Hippocampal formation (tissue), 2 donors: ENCODE measurements at regions not wholly inside any gene's neighbourhood (a gene's known extent, or its start where the extent isn't known, plus 50 kb on each side); places are given as distances from the start of the nearest gene placed in this dataset.
"Not testable (repeated sequence)": the region's sequence is repeated elsewhere in the genome, so short reads cannot be mapped to it uniquely, and the experiment has no call there.

Experiments
- DNase-seq, 2 donors: peaks; one replicate each; lab custom pipeline; 2025; lab: John Stamatoyannopoulos, UW

DNA sequence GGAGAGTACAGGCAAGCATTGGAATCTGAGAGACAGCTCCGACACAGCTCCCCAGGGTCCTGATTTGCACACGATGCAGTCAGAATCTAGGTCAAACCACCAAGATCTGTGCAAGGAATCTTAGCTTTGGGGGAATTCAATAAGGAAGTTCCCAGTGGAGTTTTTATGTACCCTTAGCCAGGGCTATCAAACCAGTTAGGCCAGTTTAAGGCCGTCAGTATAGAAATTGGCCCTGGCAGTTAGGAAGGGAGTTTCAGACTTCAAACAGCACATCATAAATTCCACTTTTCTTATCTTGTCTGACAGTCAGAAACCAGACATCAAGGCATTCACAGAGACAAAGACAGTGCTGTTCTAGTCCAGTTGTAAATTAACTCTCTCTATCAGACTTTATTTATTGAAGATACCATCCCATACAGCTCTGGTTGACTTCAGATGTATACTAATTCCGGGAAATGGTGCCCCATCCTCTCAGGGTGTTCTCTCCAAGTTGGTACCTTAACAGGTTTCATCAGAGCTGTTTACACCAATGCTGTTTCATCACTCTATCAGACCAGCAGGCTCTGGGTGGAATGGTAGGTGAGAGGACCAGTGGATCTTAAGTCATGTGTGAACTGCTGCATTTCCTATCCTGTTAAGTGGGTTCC lies 157.5 kb upstream of the ATF7IP start:
- DNase-seq, result no peak

DNA sequence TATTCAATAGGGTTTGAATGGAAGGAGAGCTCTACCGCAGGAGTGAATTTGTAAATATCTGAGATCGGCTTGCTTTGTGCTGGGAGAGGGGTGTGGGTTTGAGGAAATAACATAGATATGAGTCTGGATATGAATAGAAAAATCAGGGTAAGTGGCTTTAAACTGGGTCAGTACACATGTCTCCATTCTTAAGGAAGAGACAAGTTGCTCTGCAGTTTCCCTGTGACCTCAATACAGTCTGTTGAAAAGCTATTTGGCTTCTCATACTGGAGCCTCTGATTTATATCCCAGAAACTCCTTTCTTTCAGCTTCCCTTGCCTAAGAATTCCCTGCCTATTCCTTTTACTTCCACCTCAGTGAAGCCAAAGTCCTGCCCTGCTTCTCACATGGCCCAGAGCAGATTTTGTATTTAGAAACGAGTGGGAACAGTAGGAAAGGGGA lies 153.5 kb upstream of the ATF7IP start:
- DNase-seq, result peak in 1 of 2 donors; percentile 7

DNA sequence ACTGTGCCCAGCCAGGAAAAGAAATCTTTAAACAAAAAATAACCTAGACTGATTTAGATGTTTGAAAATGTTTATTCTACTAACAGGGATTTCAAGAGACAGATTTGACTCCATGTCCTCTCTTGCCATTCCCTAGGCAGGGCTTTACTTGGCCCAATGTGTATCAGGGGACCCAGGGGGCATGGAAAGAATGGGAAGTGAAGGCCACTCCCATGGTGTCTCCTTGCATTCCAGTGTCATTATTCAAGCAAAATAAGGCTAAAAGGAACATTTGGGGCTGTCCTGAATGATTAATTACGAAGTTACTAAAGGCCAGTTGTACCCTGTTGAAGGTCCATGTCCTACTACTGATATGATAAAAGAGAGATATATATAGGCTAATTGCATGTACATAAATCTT lies 151.9 kb upstream of the ATF7IP start:
- no peak for DNase-seq

DNA sequence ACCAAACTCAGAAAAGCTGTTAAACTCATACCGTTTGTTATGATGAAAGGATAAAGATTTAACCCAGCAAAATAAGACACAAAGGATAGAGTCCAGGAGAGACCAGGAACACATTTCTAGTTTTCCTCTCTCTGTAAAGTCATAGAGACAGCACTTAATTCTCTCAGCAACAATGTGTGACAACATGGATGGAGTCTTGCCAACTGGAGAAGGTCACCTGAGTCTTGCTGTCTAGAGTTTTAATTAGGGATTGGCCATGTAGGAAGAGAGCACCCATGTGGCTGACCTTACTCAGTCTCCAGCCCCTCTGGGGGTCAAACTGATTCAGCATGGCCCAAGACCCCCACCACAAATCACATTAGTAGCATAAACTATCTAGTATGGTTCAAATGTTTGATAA lies 151.0 kb upstream of the ATF7IP start:
- DNase-seq, result no peak

DNA sequence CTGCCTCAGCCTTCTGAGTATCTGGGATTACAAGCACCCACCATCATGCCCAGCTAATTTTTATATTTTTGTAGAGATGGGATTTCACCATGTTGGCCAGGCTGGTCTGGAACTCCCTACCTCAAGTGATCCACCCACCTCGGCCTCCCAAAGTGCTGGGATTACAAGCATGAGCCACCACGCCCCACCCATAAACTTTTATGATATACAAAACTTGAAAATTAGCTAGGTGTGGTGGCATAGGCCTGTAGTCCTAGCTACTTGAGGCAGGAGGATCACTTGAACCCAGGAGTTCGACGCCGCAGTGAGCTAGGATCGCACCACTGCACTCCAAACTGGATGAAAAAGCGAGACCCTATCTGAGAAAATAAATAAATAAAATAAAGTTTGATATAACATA lies 149.5 kb upstream of the ATF7IP start:
- not testable (repeated sequence) for DNase-seq

DNA sequence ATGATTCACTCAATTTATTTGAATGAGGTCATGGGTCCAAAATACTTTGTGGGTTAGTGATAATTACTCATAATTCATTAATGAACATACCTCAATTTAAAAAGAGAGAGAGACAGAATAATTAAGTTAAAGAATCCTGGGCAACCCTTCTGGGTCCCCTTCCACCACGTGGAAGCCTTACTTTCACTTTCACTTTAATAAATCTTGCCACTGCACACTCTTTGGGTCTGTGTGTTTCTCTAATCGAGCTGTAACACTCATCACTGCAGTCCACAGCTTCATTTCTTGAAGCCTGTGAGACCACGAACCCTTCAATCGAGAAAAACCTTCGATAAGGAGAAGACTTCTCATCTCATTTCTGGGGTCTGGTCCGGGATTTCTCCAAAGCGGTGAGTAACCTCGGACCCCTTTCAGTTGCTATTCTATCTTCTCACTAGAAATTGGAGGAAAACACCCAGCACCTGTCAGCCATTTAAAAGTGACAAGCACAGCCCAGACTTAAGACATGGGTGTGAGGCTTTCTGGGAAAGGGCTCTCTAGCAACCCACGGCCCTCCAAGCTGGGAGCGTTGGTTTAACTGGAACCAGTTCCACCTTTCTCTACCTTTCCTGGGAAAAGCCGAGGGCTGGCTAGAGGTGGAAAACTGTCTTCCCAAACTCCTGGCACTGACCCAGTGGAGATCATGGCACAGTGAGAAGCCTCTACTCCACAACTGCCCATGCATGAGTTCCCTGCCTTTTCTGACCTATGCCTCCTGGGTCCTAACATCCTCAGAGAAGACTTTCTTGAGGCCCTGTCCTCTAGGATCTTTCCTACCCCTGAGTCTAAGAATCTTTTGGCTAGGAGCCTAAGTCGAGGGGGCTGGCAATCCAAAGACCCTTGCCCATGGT lies 148.8 kb upstream of the ATF7IP start:
- DNase-seq, result no peak

DNA sequence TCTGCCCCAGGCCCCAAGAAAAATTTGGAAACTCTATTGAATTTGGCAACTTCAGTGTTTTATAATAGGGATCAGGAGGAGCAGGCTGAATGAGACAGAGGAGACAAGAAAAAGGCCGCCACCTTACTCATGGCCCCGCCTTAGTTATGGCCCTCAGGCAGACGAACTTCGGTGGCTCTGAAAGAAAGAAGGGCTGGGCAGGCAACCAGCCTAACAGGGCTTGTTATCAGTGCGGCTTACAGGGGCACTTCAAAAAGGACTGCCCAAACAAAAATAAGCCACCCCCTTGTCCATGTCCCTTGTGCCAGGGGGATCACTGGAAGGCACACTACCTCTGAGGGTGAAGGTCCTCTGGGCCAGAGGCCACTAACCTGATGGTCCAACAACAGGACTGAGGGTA lies 146.3 kb upstream of the ATF7IP start:
- DNase-seq, result no peak

DNA sequence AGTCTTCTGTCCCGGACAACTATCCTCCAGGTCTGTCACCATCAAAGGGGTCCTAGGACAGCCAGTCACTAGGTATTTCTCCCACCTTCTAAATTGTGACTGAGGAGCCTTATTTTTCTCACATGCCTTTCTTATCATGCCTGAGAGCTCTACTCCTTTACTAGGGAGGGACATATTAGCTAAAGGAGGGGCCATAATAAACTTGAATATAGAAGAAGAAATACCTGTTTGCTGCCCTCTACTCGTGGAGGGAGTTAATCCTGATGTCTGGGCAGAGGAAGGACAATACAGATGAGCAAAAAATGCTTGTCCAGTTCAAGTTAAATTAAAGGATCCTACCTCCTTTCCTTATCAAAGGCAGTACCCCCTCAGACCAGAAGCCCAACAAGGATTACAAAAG lies 145.8 kb upstream of the ATF7IP start:
- not testable (repeated sequence) for DNase-seq

DNA sequence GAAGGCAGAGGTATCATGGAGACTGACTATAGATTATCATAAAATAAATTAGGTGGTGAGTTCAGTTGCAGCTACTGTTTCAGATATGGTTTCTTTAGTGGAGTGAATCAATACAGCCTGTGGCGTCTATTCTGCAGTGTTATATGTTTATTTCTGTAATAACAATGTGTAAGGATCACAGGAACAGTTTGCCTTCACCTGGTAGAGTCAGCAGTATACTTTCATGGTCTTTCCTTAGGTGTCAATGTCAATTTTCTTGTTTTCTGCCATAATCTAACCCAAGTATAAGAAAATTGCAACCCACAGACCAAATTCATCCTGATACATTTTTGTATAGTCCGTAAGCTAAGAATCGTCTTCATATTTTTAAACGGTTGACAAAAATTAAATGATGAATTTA lies 140.4 kb upstream of the ATF7IP start:
- no peak for DNase-seq

DNA sequence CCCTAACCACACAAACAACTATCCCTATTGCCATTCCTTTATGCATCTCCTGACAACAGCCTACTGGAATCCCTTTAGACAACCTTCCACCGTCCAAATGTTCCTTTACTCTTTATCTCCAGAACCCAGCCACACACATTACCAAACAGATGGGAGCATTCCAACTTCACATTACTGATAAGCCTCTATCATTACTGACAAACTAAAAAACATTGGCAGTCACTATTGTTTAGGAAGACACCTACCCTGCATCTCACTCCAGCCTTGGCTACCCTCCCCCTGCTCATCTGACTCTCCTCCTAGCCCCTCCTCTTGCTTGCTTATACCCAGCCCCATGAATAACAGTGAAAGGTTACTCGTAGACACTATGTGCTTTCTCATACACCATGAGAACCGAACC lies 130.3 kb upstream of the ATF7IP start:
- not testable (repeated sequence) for DNase-seq

DNA sequence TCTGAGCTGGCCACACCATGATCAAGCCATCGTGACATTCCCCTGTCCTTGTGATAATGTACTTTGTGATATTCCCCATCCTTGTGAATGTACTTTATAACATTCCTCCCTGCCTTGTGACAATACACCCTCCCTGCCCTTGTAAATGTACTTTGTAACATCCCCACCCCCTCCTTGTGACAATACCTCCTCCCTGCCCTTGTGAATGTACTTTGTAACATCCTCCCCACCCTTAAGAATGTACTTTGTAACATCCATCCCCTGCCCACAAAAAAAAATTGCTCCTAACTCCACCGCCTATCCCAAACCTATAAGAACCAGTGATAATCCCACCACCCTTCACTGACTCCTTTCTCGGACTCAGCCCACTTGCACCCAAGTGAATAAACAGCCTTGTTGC lies 128.8 kb upstream of the ATF7IP start:
- not testable (repeated sequence) for DNase-seq

DNA sequence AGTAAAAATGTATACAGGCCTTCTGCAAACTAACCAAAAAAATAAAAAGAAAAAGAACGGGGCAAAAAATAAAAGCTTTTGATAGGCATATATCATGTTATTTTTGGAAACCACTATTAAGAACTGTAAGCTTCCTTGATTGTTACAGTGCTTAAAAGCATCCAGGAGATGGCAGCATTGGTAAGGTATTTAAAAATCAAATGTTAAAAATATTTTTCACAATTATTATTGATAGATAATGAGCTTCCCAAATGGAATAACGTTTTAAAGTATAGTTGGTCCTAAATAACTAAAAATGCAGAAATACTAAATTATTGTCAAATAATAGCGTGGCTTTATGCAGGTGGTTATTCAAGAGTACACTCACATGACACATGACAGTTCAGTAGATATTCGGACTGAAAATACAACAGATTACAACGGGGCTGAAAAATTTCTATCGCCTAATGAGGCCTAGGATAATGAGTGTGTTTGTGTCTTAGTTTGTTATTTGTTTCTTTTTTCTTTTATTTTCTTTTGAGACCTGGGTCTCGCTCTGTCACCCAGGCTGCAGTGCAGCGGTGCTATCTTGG lies 127.2 kb upstream of the ATF7IP start:
- peak in 1 of 2 donors; percentile 52 for DNase-seq

DNA sequence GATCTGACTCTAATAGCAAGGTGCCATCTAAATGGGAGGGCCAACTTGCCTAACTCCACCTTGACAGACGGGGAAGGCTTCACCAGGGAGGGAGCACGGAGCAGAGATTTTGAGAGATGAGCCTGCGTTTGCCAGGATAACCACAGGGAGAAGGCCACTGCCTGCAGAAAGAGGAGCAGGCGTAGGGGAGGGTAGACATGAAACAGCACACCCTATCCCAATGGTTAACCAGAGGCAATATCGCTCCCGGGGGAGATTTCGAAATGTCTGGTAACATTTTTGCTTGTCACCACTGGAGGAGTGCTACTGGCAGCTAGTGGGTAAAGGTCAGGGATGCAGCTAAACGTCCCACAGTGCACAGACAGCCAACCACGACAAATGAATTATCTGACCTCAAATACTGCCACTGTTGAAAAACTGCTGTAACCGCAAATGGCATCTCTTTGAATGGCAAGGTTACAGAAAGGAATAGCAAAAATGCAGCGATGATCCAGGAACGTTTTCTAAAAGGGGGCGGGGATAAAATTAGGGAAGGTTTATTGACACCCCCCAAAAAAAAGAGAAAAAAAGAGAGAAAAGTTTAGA lies 126.0 kb upstream of the ATF7IP start:
- DNase-seq, result peak in 1 of 2 donors; percentile 17

DNA sequence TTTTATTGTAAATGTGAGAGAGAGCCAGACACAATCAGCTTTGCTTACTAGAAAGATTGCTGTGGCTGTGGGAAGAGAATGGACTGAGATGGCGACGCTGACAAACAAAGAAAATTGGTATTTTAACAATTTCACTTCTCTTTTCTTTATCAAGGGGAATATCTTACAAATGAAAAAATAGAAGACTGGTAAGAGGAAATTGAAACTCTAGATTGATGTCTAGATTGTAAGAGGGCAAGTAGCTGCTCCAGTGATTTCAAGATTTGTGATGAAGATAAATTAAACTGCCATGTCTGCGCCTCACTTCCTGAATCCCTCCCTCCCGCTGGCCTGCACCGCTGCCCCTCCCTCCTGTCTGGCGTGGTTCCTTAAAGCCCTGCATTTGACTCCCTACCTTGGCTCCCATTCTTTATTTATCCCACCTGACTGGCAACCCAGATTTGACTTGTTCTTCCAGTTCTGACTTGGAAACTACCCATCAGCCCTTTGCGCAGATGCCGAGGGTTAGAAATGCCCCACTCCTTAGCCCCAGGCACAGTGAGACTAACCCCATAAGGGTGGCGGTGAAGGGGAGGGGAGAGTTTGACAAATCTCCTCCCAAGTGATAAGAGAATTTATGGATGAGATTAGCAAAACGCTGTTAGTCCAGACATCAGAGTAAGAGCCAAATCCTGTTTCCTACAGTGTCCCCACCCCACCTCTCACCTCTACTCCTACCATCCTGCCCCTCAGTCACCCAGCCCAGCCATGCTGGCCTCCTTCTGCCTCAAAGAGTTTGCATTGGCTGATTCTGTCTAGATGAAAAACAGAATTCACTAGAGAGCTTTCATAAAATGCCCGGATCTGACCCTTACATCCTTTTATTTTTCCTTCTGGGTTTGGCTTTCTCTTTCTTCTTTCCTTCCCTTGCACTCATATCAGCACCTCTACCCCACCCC lies 125.3 kb upstream of the ATF7IP start:
- DNase-seq, result no peak

DNA sequence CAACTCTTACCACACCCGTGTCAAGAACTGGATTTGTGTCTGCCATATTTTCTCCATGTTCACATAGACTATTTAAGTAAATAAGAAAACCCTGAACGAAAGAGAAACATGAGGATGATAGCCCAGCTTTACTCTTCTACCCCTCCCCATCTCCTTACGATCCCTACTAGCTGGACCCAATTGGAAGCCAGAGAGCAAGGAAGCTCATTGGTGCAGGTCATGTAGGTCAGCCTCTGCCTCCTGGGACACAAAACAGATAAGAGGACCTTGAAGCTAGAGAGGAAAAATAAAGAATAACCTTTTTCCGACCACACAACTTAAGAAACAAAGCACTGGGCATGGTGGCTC lies 124.6 kb upstream of the ATF7IP start:
- no peak for DNase-seq

DNA sequence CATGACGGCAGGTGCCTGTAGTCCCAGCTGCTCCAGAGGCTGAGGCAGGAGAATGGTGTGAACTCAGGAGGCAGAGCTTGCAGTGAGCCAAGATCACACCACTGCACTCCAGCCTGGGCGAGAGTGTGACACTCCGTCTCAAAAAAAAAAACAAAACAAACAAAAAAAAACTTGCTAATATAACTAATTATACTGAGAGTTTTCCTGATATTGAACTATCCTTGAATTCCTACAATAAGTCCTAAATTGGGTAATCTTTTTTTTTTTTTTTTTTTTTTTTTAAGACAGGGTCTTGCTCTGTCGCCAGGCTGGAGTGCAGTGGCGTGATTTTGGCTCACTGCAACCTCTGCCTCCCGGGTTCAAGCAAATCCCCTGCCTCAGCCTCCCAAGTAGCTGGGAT lies 122.7 kb upstream of the ATF7IP start:
- not testable (repeated sequence) for DNase-seq

DNA sequence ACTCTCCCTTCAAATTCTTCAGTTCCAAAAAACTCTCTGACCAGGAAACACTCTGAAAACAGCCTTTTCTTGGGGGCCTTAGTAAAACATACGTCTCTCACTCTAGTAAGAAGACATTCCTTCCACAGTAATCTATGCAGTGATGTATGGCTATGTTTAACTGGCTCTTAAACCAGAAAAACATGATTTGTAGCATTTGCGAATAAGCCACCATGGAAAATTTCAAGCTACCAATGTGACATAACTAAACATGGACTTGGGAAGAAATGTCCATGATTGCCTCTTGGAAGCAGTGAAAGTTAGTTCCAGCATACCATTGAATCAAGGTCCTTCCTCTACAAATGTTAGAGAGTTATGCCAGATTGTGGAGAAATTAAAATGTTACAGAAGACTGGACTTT lies 121.5 kb upstream of the ATF7IP start:
- DNase-seq, result no peak

DNA sequence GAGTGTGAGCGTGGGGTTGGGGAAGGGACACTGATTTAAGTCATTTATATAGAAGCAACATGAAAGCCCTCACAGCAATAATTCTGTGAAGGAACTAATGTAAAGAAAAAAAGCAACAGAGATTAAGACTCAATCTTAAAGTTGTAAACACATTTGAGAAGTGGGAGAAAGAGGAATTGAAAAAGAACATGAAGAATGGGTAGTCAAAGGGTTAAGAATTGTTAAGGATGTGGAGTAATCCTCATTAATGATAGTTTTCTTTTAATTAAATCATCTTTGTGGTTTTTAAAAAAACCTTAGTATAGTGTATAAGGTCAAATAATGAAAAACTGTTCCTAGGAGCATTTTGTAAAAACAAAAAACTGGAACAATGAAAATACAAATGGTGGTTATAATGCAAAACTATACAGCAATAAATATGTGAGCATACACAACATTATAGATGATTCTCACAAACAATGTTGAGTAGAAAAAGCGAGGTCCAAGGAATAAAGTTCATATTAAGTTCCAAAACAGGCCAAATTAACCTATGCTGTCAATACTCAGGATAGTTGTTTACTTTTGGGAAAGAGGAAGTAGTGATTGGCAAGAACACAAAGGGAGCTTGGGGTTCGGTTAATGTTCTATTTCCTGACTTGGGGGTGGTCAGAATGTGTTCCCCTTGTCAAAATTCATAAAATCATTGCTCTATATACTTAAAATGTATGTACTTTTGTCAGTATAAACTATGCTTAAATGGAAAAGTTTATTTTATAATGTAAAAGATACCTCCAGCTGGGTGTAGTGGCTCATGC lies 120.4 kb upstream of the ATF7IP start:
- DNase-seq, result no peak

DNA sequence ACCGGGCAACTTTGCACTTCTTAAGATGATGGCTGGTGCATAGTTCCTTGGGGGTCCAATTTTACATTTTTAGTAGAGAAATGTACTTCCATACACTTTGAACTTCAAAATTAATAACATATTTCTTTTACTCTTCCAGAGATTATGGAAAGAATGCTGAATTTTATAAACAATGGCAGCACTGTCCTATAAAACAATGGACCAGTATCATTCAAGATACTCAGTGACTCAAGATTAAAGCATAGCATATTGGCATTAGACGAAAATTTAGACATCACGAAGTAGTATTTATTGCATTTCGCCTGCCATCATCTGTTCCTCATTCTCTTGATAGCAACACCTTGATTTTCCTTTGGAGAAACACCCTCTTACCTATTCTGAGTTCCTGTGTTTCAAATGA lies 118.3 kb upstream of the ATF7IP start:
- DNase-seq, result no peak

DNA sequence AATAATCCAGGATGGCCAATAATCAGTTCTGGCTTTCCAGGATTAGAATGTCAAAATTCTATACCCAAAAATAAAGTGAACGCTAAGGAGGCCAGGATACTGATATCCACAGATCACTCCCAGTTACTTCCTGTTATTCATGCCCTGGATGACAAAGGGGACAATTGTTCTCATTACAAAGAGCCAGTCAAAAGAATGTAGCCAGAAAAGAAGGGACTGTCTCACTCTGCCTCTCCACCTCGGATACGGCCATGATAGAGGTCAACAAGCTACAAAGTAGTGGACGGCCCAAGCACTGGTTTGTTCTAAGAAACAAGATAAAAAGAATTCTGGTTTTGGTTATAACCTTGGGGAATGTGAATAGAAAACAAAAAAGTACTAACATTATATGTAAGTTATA lies 116.1 kb upstream of the ATF7IP start:
- DNase-seq, result peak in 1 of 2 donors; percentile 48

DNA sequence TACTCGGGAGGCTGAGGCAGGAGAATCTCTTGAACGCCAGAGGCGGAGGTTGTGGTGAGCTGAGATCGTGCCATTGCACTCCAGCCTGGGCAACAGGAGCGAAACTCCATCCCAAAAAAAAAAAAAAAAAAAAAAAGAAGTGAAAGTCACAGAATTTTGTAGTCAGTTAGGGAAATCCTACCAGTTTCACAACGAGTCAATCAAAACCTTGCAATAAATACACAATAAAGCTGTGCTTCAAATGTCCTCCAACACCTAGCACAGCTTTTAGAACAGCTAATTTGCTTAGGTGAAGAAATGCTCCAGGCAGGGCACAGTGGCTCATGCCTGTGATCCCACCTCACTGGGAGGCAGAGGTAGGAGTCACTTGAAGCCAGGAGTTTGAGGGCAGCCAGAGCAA lies 112.8 kb upstream of the ATF7IP start:
- DNase-seq, result no peak
